Calu3 (cell line): ENCODE measurements at regions not wholly inside any gene's neighbourhood (a gene's known extent, or its start where the extent isn't known, plus 50 kb on each side); places are given as distances from the start of the nearest gene placed in this dataset.

ENCODE experiments used
- BruUV-seq: library from RNA; stranded (reverse); fragments of 400-500 nt; replicated peaks from 2 replicates; lab custom pipeline; 2021; lab: Mats Ljungman, UMichigan
- CTCF ChIA-PET: fragments of 300-600 bp; sonication (Branson Sonifier 250); formaldehyde crosslinking; loops from one replicate; lab custom pipeline; 2022; ENCODE audit warnings: antibody characterized with exemption; lab: Charles Lee
- DNase-seq: peaks from one replicate; pipeline ENCODE4 v3.0.0; 2022
- H3K27ac Mint-ChIP-seq: one replicate; pipeline ENCODE4 v1.8.0; 2022; ENCODE audit warnings: mixed read lengths; ENCODE audit not compliant: unreplicated experiment
- H3K27me3 Mint-ChIP-seq: one replicate; pipeline ENCODE4 v1.8.0; 2022; ENCODE audit warnings: mixed read lengths; ENCODE audit not compliant: unreplicated experiment
- H3K36me3 Mint-ChIP-seq: one replicate; pipeline ENCODE4 v1.8.0; 2022; ENCODE audit warnings: mild to moderate bottlenecking, moderate library complexity, mixed read lengths; ENCODE audit not compliant: insufficient read depth, unreplicated experiment
- H3K4me1 Mint-ChIP-seq: one replicate; pipeline ENCODE4 v1.8.0; 2022; ENCODE audit warnings: mild to moderate bottlenecking, low read depth, mixed read lengths; ENCODE audit not compliant: unreplicated experiment
- H3K4me3 Mint-ChIP-seq: one replicate; pipeline ENCODE4 v1.8.0; 2022; ENCODE audit warnings: mild to moderate bottlenecking, low read depth, moderate library complexity, mixed read lengths; ENCODE audit not compliant: unreplicated experiment
- H3K9me3 Mint-ChIP-seq: one replicate; pipeline ENCODE4 v1.8.0; 2022; ENCODE audit warnings: low read depth, mixed read lengths; ENCODE audit not compliant: unreplicated experiment
- intact Hi-C: fragments of 100-400 bp; cut with micrococcal nuclease; formaldehyde crosslinking; loops from one replicate; pipeline ENCODE4 v1.10.0; 2022; ENCODE audit not compliant: unreplicated experiment
- TF ChIP-seq, protein P1 (sequence below): fragments of 200-600 bp; IDR thresholded peaks from one replicate; pipeline ENCODE4 v1.8.0; 2022; ENCODE audit warnings: antibody characterized with exemption; ENCODE audit not compliant: unreplicated experiment

DNA sequence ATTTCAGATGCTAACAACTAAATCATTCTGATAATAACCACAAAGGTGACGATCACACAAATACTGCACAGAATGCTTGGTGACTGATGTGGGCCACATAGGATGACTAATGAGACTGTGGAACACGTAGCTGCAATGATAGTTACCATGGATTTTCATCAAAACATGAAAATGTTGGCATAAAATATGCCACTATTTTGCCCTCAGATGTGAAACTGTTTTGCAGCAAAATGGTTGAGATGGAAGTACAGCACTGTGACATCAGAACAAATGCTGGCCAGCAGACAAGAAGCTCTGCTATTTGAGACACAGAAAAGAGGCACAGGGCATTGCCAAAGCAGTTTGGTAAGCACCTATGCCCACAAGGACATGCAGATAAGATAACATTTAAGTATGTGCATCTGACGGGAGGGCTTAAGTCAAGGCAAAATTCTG, 83.8 kb downstream of the NIBAN1 start:
- H3K9me3 Mint-ChIP-seq: no peaks in the 10 kb centered on the region
- no peak overlapping the region for H3K27ac Mint-ChIP-seq
- H3K36me3 Mint-ChIP-seq: no peaks in the 10 kb centered on the region
- TF ChIP-seq, protein P1, sequence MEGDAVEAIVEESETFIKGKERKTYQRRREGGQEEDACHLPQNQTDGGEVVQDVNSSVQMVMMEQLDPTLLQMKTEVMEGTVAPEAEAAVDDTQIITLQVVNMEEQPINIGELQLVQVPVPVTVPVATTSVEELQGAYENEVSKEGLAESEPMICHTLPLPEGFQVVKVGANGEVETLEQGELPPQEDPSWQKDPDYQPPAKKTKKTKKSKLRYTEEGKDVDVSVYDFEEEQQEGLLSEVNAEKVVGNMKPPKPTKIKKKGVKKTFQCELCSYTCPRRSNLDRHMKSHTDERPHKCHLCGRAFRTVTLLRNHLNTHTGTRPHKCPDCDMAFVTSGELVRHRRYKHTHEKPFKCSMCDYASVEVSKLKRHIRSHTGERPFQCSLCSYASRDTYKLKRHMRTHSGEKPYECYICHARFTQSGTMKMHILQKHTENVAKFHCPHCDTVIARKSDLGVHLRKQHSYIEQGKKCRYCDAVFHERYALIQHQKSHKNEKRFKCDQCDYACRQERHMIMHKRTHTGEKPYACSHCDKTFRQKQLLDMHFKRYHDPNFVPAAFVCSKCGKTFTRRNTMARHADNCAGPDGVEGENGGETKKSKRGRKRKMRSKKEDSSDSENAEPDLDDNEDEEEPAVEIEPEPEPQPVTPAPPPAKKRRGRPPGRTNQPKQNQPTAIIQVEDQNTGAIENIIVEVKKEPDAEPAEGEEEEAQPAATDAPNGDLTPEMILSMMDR: no peak
- H3K4me3 Mint-ChIP-seq: no peak overlapping the region
- BruUV-seq: no TSS peak
- intact Hi-C loops: no loop called here
- CTCF ChIA-PET: interaction anchor here (0.7 to 1.3 kb wide), 2 partner anchors 9 to 10 kb away, joined by 3 to 4 read pairs; no protein-coding TSS in a partner anchor
- peak; percentile 4 for DNase-seq
- peaks cover 19% of the 10 kb centered on the region for H3K4me1 Mint-ChIP-seq
- H3K27me3 Mint-ChIP-seq: no peaks in the 10 kb centered on the region

DNA sequence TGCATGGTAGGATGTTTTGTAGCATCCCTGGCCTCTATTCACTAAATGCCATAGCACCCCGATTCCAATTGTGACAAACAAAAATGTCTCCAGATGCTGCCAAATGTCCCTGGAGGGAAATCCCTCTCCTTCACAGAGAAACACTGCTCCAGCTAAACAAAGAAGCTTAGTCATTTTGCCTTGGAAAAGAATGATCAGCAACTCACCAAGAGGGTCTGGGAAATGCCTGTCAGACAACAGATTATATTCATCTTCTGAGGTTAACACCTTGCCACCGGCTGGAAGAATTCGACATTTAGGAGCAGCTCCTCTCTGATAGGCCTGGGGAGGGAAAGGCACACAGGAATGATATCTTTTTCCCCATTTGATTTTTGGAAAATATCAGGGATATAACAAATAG, 84.4 kb downstream of the NIBAN1 start:
- BruUV-seq: no TSS peak
- intact Hi-C loops: no loop called here
- Mint-ChIP-seq H3K27ac (no peak overlapping the region), H3K27me3 (no peaks in the 10 kb centered on the region), H3K9me3 (no peaks in the 10 kb centered on the region), H3K4me3 (no peak overlapping the region), H3K36me3 (no peaks in the 10 kb centered on the region), H3K4me1 (peaks cover 19% of the 10 kb centered on the region)
- CTCF ChIA-PET: no interaction called here
- no peak for DNase-seq
- TF ChIP-seq, protein P1: no peak

DNA sequence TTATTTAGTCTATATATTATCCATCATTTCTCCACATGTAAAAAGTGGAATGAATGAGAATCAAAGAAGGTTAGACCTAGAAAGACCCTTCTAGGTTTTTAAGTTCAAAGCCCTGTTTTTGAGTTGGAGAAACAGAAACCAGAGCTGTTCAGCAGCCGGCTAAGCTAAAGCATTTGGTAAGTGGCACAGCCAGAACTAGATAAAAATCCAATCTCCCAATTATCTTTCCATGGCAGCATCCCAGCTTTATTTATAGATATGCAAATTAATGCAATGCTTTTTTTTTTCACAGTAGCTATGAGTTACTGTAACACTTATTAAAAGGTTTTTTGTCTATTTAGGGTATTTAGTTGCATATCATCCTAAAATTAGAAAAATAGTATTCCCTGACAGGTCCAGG, 85.1 kb downstream of the NIBAN1 start:
- DNase-seq: no peak
- intact Hi-C loops: no loop called here
- TF ChIP-seq, protein P1: no peak
- Mint-ChIP-seq H3K4me3 (no peak overlapping the region), H3K36me3 (no peaks in the 10 kb centered on the region), H3K27me3 (no peaks in the 10 kb centered on the region), H3K9me3 (no peaks in the 10 kb centered on the region), H3K27ac (no peak overlapping the region), H3K4me1 (peaks cover 19% of the 10 kb centered on the region)
- CTCF ChIA-PET: no interaction called here
- BruUV-seq: no TSS peak

DNA sequence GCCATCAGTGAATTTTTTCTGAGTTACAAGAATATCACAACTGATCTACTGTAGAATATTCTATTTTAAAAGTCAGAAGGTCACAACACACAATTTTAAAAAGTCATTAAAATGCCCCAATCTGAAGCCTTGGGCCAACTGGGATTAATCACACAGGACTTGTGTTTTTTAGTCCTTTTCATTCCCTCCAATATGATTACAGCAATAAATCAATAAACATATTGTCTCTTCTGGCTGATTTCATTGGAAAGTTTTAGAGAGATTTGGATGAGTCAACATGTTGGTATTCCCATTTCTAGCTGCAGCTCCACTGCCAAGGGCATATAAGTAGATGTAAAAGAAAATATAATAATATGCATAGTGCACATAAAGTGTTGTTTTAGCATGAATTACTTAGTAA, 85.8 kb downstream of the NIBAN1 start:
- no peak for DNase-seq
- no peak overlapping the region for H3K4me3 Mint-ChIP-seq
- H3K4me1 Mint-ChIP-seq: peaks cover 19% of the 10 kb centered on the region
- CTCF ChIA-PET: no interaction called here
- H3K27me3 Mint-ChIP-seq: no peaks in the 10 kb centered on the region
- no peaks in the 10 kb centered on the region for H3K9me3 Mint-ChIP-seq
- TF ChIP-seq, protein P1: no peak
- no TSS peak for BruUV-seq
- intact Hi-C loops: no loop called here
- H3K36me3 Mint-ChIP-seq: no peaks in the 10 kb centered on the region
- no peak overlapping the region for H3K27ac Mint-ChIP-seq
